Activated CD8-positive, alpha-beta T cell treated with anti-CD3 and anti-CD28 coated beads for 36 hours (primary cell): ENCODE measurements at regions not wholly inside any gene's neighbourhood (a gene's known extent, or its start where the extent isn't known, plus 50 kb on each side); places are given as distances from the start of the nearest gene placed in this dataset.

Experiments
- ATAC-seq: fragments of 200-7000 bp; cut with Tn5 transposase; one replicate; pipeline ENCODE4 v1.10.0; 2021; ENCODE audit warnings: mild to moderate bottlenecking, moderate library complexity
- CTCF ChIA-PET: fragments of 350-600 bp; sonication (Branson Sonifier 250); formaldehyde crosslinking; loops from one replicate; lab custom pipeline; 2021; ENCODE audit warnings: antibody characterized with exemption; lab: Charles Lee
- POLR2A ChIA-PET: fragments of 350-600 bp; sonication (Branson Sonifier 250); formaldehyde crosslinking; loops from one replicate; lab custom pipeline; 2021; ENCODE audit warnings: antibody characterized with exemption; lab: Charles Lee
- DNase-seq: peaks from one replicate; pipeline ENCODE4 v3.0.0-alpha.2; 2020
- H3K27ac Mint-ChIP-seq: one replicate; pipeline ENCODE4 v1.8.0; 2021; ENCODE audit warnings: mild to moderate bottlenecking, mixed read lengths
- H3K27me3 Mint-ChIP-seq: one replicate; pipeline ENCODE4 v1.8.0; 2021; ENCODE audit warnings: mixed read lengths
- H3K36me3 Mint-ChIP-seq: one replicate; pipeline ENCODE4 v1.8.0; 2021; ENCODE audit warnings: low read depth, mixed read lengths
- H3K4me1 Mint-ChIP-seq: one replicate; pipeline ENCODE4 v1.8.0; 2021; ENCODE audit warnings: low read depth, mixed read lengths
- H3K4me3 Mint-ChIP-seq: one replicate; pipeline ENCODE4 v1.8.0; 2021; ENCODE audit warnings: mild to moderate bottlenecking, moderate library complexity, mixed read lengths
- H3K9me3 Mint-ChIP-seq: one replicate; pipeline ENCODE4 v1.8.0; 2021; ENCODE audit warnings: mixed read lengths
- CTCF ChIP-seq: fragments of 200-600 bp; IDR thresholded peaks from one replicate; pipeline ENCODE4 v1.8.0; 2022; ENCODE audit warnings: antibody characterized with exemption, mild to moderate bottlenecking
- intact Hi-C: fragments of 100-400 bp; cut with micrococcal nuclease; formaldehyde crosslinking; loops from one replicate; pipeline ENCODE4 v1.10.0; 2022

GRCh38 chr11:32210556-32210955 is 119.7 kb downstream of the RCN1 start:
- TF ChIP-seq CTCF, result no peak
- Mint-ChIP-seq H3K9me3 (no peaks in the 10 kb centered on the region), H3K4me3 (no peak overlapping the region), H3K27ac (no peak overlapping the region), H3K36me3 (no peaks in the 10 kb centered on the region), H3K4me1 (no peaks in the 10 kb centered on the region), H3K27me3 (peaks cover 21% of the 10 kb centered on the region)
- ATAC-seq, result no peak
- intact Hi-C loops, result no loop called here
- CTCF ChIA-PET, result interaction anchor here (0.9 to 1.0 kb wide), 2 partner anchors 21 to 35 kb away, joined by 3 read pairs; no protein-coding TSS in a partner anchor
- DNase-seq, result no peak
- POLR2A ChIA-PET, result no interaction called here

GRCh38 chr11:32213223-32213622 is 122.3 kb downstream of the RCN1 start:
- ATAC-seq (peak; percentile 85), DNase-seq (peak; percentile 24)
- intact Hi-C loops, result no loop called here
- no peaks in the 10 kb centered on the region for H3K36me3 Mint-ChIP-seq
- CTCF ChIA-PET, result interaction anchor here (1.0 kb wide), 1 partner anchor 19 kb away, joined by 3 read pairs; no protein-coding TSS in a partner anchor
- H3K9me3 Mint-ChIP-seq, result no peaks in the 10 kb centered on the region
- POLR2A ChIA-PET, result no interaction called here
- no peak overlapping the region for H3K27ac Mint-ChIP-seq
- TF ChIP-seq CTCF, result no peak
- no peak overlapping the region for H3K4me3 Mint-ChIP-seq
- no peaks in the 10 kb centered on the region for H3K4me1 Mint-ChIP-seq
- H3K27me3 Mint-ChIP-seq, result peaks cover 17% of the 10 kb centered on the region

- POLR2A ChIA-PET, result no interaction called here
- no peak overlapping the region for H3K27ac Mint-ChIP-seq
- peaks cover 9% of the 10 kb centered on the region for H3K27me3 Mint-ChIP-seq
- H3K36me3 Mint-ChIP-seq, result no peaks in the 10 kb centered on the region
- H3K4me1 Mint-ChIP-seq, result no peaks in the 10 kb centered on the region
- intact Hi-C loops, result no loop called here
- TF ChIP-seq CTCF, result no peak
- DNase-seq, result no peak
- no peak for ATAC-seq
- no peaks in the 10 kb centered on the region for H3K9me3 Mint-ChIP-seq
- H3K4me3 Mint-ChIP-seq, result no peak overlapping the region
- CTCF ChIA-PET, result no interaction called here
Observed at GRCh38 chr11:32215157-32215556, 124.3 kb downstream of the RCN1 start.

GRCh38 chr11:32216749-32217148 is 125.9 kb downstream of the RCN1 start:
- H3K4me1 Mint-ChIP-seq, result no peaks in the 10 kb centered on the region
- ATAC-seq, result no peak
- no peak for TF ChIP-seq CTCF
- no peak for DNase-seq
- ChIA-PET CTCF (no interaction called here), POLR2A (no interaction called here)
- H3K4me3 Mint-ChIP-seq, result no peak overlapping the region
- peaks cover 4% of the 10 kb centered on the region for H3K27me3 Mint-ChIP-seq
- no peak overlapping the region for H3K27ac Mint-ChIP-seq
- no peaks in the 10 kb centered on the region for H3K36me3 Mint-ChIP-seq
- intact Hi-C loops, result no loop called here
- H3K9me3 Mint-ChIP-seq, result no peaks in the 10 kb centered on the region

- no peaks in the 10 kb centered on the region for H3K36me3 Mint-ChIP-seq
- H3K9me3 Mint-ChIP-seq, result no peaks in the 10 kb centered on the region
- no peak overlapping the region for H3K4me3 Mint-ChIP-seq
Observed at GRCh38 chr11:32219320-32219719, 128.4 kb downstream of the RCN1 start.

More at GRCh38 chr11:32219320-32219719, 128.4 kb downstream of the RCN1 start:
- TF ChIP-seq CTCF, result no peak
- intact Hi-C loops, result no loop called here
- ChIA-PET CTCF (interaction anchor here (0.9 kb wide), 1 partner anchor 10 kb away, joined by 3 read pairs; no protein-coding TSS in a partner anchor), POLR2A (no interaction called here)
- Mint-ChIP-seq H3K4me1 (no peaks in the 10 kb centered on the region), H3K27ac (no peak overlapping the region), H3K27me3 (peaks cover 2% of the 10 kb centered on the region)
- ATAC-seq (no peak), DNase-seq (no peak)
